GM19438 (cell line): ENCODE measurements at regions not wholly inside any gene's neighbourhood (a gene's known extent, or its start where the extent isn't known, plus 50 kb on each side); places are given as distances from the start of the nearest gene placed in this dataset.
"Not testable (repeated sequence)": the region's sequence is repeated elsewhere in the genome, so short reads cannot be mapped to it uniquely, and the experiment has no call there.

Experiments
- ATAC-seq: cut with Tn5 transposase; IDR thresholded peaks from one replicate; pipeline ENCODE4 v1.9.1; 2021; ENCODE audit warnings: low read depth; ENCODE audit not compliant: unreplicated experiment

- ATAC-seq, result not testable (repeated sequence)
These were observed 186.4 kb upstream of the OSBPL11 start for GRCh38 chr3:125781678-125782077.

- not testable (repeated sequence) for ATAC-seq
These were observed 178.7 kb upstream of the ROPN1B start for GRCh38 chr3:125790312-125790711.

DNA sequence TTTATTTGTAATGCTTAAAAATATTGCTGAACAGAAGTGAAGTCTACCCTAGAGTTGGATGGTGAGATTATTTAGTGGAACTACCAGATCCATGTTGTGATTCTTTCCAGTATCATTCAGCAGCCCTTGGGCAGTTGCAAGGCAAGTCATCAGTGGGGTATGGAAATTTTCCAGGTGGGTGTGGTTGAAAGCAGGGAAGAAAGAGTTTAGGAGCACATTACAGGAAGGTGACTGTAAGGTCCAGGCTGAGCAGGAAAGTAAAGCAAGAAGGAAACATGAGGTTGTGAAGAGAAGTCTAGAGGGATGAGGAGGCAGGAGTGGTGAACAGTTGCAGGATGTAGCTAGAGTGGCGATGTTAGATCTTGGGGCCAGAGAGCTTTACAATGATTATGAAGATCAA is 178.0 kb upstream of the ROPN1B start:
- not testable (repeated sequence) for ATAC-seq

GRCh38 chr3:125810010-125810409 is 159.0 kb upstream of the ROPN1B start:
- ATAC-seq, result not testable (repeated sequence)

DNA sequence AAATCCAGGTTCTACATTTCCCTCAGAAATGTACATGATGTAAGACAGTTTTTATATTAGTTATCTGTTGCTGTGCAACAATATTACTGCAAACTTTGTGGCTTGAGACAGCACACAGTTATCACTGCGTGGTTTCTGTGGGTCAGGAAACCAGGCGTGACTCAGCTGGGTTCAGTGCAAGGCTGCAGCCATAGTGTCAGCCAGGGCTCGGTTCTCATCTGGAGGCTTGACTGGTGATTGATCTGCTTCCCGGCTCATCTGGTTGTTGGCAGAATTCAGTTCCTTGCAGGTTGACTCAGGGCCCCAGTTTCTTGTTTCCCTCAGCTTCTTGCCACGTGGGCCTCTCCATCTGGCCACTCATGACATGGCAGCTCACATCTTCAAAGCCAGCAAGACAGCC is 146.8 kb upstream of the ROPN1B start:
- not testable (repeated sequence) for ATAC-seq

GRCh38 chr3:125831005-125831750 is 137.8 kb upstream of the ROPN1B start:
- ATAC-seq, result not testable (repeated sequence)

DNA sequence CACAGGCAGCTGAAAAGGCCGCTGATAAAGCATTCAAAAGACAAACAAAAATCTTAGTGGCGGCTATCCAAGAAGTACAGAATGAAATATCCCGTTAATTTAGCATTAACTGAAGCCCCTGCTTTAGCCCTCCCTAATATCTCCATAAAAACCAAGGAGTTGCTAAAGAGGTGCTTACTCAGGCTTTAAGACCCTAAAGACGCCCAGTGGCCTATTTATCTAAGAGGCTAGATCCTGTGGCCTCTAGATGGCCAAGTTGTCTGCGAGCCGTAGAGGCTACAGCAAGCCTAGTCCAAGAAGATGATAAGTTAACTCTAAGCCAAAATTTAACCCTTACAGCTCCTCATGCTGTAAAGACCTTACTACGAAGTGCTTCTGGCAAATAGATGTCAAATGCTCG is 133.4 kb upstream of the ROPN1B start:
- not testable (repeated sequence) for ATAC-seq

- not testable (repeated sequence) for ATAC-seq
These were observed 132.9 kb upstream of the ROPN1B start for GRCh38 chr3:125836011-125836551.

GRCh38 chr3:125836786-125837185 is 132.2 kb upstream of the ROPN1B start:
- not testable (repeated sequence) for ATAC-seq

DNA sequence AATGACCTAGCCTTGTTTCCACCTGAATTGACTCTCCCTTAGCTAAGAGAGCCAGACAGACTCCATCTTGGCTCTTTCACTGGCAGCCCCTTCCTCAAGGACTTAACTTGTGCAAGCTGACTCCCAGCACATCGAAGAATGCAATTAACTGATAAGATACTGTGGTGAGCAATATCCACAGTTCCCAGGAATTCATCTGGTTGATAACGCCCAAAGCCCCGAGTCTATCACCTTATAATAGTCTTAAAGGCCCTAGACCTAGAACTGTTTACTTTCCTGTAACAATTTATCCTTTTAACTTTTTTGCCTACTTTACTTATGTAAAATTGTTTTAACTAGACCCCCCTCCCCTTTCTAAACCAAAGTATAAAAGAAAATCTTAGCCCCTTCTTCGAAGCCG is 130.1 kb upstream of the ROPN1B start:
- not testable (repeated sequence) for ATAC-seq

DNA sequence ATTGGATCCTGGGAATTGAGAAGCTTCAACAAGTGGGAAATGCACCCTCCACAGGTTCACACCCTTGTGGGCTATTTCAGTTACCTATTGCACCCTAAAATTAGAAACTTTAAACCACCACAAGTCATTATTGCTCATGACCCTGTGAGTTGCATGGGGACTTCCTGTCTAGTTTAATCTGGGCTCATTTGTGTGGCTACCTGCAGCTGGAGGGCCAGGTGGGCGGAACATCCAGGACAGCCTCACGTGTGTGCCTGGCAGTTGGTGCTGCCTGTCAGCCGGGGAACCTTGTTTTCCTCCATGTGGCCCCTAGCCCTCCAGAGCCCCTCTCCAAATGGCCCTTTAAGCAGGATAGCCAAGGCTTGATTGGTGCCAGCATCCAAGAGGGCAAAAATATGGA is 128.5 kb upstream of the ROPN1B start:
- ATAC-seq, result not testable (repeated sequence)

GRCh38 chr3:125847966-125848365 is 121.0 kb upstream of the ROPN1B start:
- ATAC-seq, result not testable (repeated sequence)

GRCh38 chr3:125855006-125855405 is 114.0 kb upstream of the ROPN1B start:
- not testable (repeated sequence) for ATAC-seq

DNA sequence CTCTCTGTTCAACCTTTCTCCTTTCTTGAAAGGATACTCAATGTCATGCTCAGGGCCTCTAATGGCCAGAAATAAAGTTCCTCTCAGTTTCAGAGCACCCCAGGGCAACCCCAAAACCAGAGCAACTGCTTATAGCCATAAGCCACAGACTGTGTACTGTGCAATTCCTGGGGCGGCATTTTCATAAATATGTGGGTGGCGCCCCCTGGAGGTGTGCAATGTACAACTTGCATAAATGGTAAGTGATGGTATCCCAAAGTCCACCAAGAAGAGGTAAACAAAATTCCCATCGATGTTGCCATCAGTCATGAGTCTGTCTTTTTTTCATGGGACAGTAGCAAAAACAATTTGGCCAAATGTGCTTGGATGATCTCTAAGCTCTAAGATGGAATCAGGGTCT is 108.4 kb upstream of the ROPN1B start:
- not testable (repeated sequence) for ATAC-seq

GRCh38 chr3:125862841-125863254 is 106.1 kb upstream of the ROPN1B start:
- not testable (repeated sequence) for ATAC-seq

- not testable (repeated sequence) for ATAC-seq
These were observed 104.4 kb upstream of the ROPN1B start for GRCh38 chr3:125864532-125864931.

GRCh38 chr3:125886006-125886405 is 83.0 kb upstream of the ROPN1B start:
- not testable (repeated sequence) for ATAC-seq

DNA sequence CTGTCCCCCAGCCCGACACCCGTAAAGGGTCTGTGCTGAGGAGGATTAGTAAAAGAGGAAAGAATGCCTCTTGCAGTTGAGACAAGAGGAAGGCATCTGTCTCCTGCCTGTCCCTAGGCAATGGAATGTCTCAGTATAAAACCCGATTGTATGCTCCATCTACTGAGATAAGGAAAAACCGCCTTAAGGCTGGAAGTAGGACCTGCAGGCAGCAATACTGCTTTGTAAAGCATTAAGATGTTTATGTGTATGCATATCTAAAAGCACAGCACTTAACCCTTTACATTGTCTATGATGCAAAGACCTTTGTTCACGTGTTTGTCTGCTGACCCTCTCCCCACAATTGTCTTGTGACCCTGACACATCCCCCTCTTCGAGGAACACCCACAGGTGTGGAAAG is 69.8 kb upstream of the ROPN1B start:
- ATAC-seq, result not testable (repeated sequence)

DNA sequence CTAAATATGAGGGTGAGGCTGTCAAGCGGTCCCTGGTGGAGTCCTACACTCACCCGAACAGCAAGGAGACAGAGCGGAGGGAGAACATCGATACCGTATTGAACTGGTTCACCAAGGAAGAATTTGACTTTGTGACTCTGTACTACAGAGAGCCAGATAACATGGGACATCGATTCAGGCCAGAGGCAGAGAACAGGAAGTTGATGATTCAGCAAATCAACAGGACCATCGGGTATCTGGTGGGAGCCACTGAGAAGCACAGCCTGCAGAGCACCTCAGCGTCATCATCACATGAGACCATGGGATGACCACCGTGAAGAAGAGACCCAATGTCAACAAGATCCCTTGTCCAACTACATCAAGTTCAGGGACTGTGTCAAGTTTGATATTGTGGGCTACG is 67.5 kb upstream of the ROPN1B start:
- not testable (repeated sequence) for ATAC-seq

- not testable (repeated sequence) for ATAC-seq
These were observed 65.1 kb upstream of the ROPN1B start for GRCh38 chr3:125903780-125904455.

GRCh38 chr3:125907279-125907678 is 61.7 kb upstream of the ROPN1B start:
- ATAC-seq, result not testable (repeated sequence)
